Fibroblast of lung (primary cell): ENCODE measurements at regions not wholly inside any gene's neighbourhood (a gene's known extent, or its start where the extent isn't known, plus 50 kb on each side); places are given as distances from the start of the nearest gene placed in this dataset.

Experiments
- DNase-seq, 2 donors: peaks; one replicate each; pipeline versions ENCODE4 v3.0.0 to v3.0.0-alpha.2; 2010; ENCODE audit warnings: low read depth in 2 of 2
- H2AFZ ChIP-seq: 2 replicates; pipeline ENCODE4 v1.5.1; 2012; ENCODE audit warnings: low read length, control low read depth, inconsistent platforms
- H3K27ac ChIP-seq: 2 replicates; pipeline ENCODE4 v1.5.1; 2011; ENCODE audit warnings: low read length, control low read depth; ENCODE audit not compliant: insufficient read depth
- H3K27me3 ChIP-seq: 2 replicates; pipeline ENCODE4 v1.5.1; 2011; ENCODE audit warnings: mild to moderate bottlenecking, low read length; ENCODE audit not compliant: control insufficient read depth, insufficient read depth
- H3K36me3 ChIP-seq: 2 replicates; pipeline ENCODE4 v1.5.1; 2011; ENCODE audit warnings: low read length; ENCODE audit not compliant: control insufficient read depth, insufficient read depth
- H3K4me1 ChIP-seq: 2 replicates; pipeline ENCODE4 v1.5.1; 2011; ENCODE audit warnings: low read length; ENCODE audit not compliant: control insufficient read depth, insufficient read depth; ENCODE audit errors: extremely low read depth
- H3K4me2 ChIP-seq: 2 replicates; pipeline ENCODE4 v1.5.1; 2011; ENCODE audit warnings: low read length, control low read depth; ENCODE audit not compliant: insufficient read depth; ENCODE audit errors: extremely low read depth
- H3K4me3 ChIP-seq, 4 experiments: fragments of 200-600 bp in 1 of 4; sonication (generic) in 1 of 4; replicated peaks in 1 of 4; 2 replicates each; pipeline ENCODE4 v1.5.1; 2011 to 2016; ENCODE audit warnings: low read length in 4 of 4, low read depth in 3 of 4, mild to moderate bottlenecking in 3 of 4, control low read depth in 2 of 4, inconsistent platforms in 1 of 4, mixed read lengths in 1 of 4; ENCODE audit not compliant: insufficient read depth in 1 of 4; ENCODE audit errors: control extremely low read depth in 1 of 4
- H3K79me2 ChIP-seq: 2 replicates; pipeline ENCODE4 v1.5.1; 2012; ENCODE audit warnings: mild to moderate bottlenecking, low read length, inconsistent platforms; ENCODE audit not compliant: control insufficient read depth, insufficient read depth
- H3K9ac ChIP-seq: 2 replicates; pipeline ENCODE4 v1.5.1; 2011; ENCODE audit warnings: mild to moderate bottlenecking, low read length, control low read depth; ENCODE audit not compliant: insufficient read depth
- H3K9me3 ChIP-seq: 2 replicates; pipeline ENCODE4 v1.5.1; 2012; ENCODE audit warnings: low read depth, low read length; ENCODE audit not compliant: control insufficient read depth, insufficient read depth
- H4K20me1 ChIP-seq: 2 replicates; pipeline ENCODE4 v1.5.1; 2011; ENCODE audit warnings: low read length; ENCODE audit not compliant: control insufficient read depth, insufficient read depth; ENCODE audit errors: extremely low read depth
- EZH2 ChIP-seq: IDR thresholded peaks from 2 replicates; pipeline ENCODE4 v1.5.1; 2012; ENCODE audit warnings: low read length, control low read depth, mild to moderate bottlenecking; ENCODE audit errors: missing control alignments
- TF ChIP-seq, protein P1 (sequence below), 2 donors: IDR thresholded peaks in 1 of 2; conservative IDR thresholded peaks in 1 of 2; 1 replicate in 1 of 2; 2 replicates in 1 of 2; pipeline ENCODE4 v1.5.1; 2011 to 2012; ENCODE audit warnings: low read length in 2 of 2, control low read depth in 1 of 2, inconsistent platforms in 1 of 2, low read depth in 1 of 2, mild to moderate bottlenecking in 1 of 2

DNA sequence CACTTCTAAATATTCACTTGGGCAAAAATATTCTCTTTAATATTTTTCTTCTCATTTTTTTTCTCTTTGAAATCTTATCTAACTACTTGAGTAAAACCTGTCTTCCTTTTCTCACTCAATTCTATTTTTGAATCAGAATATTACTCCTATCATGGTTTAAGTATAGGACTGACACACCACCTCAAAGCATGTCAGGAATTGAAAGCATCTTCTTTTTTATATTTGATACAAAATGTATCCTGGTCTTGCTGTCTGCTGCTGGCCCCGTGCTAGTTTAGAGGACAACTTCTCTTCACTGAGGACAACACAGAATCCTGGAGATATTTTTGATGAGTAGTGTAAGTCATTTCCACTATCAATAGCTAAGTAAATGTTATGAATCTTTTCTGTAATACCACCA is 383.6 kb downstream of the GADD45G start:
- Histone ChIP-seq H3K27me3 (no peaks in the 10 kb centered on the region), H3K9me3 (no peaks in the 10 kb centered on the region), H3K4me1 (peaks cover 3% of the 10 kb centered on the region), H4K20me1 (no peaks in the 10 kb centered on the region), H3K36me3 (no peaks in the 10 kb centered on the region), H3K4me2 (no peak overlapping the region), H3K27ac (no peak overlapping the region), H2AFZ (no peak overlapping the region), H3K79me2 (no peaks in the 10 kb centered on the region), H3K4me3 (no peak overlapping the region), H3K9ac (no peak overlapping the region)
- DNase-seq, result no peak
- TF ChIP-seq, protein P1, sequence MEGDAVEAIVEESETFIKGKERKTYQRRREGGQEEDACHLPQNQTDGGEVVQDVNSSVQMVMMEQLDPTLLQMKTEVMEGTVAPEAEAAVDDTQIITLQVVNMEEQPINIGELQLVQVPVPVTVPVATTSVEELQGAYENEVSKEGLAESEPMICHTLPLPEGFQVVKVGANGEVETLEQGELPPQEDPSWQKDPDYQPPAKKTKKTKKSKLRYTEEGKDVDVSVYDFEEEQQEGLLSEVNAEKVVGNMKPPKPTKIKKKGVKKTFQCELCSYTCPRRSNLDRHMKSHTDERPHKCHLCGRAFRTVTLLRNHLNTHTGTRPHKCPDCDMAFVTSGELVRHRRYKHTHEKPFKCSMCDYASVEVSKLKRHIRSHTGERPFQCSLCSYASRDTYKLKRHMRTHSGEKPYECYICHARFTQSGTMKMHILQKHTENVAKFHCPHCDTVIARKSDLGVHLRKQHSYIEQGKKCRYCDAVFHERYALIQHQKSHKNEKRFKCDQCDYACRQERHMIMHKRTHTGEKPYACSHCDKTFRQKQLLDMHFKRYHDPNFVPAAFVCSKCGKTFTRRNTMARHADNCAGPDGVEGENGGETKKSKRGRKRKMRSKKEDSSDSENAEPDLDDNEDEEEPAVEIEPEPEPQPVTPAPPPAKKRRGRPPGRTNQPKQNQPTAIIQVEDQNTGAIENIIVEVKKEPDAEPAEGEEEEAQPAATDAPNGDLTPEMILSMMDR (conservative IDR thresholded peaks at IDR 0.05 in 1 of 2, IDR thresholded peaks at IDR 0.05 in 1 of 2; ENCODE audit: low read depth in 1 of 2, low read length in 2 of 2), result no peak
- TF ChIP-seq EZH2, result no peak

DNA sequence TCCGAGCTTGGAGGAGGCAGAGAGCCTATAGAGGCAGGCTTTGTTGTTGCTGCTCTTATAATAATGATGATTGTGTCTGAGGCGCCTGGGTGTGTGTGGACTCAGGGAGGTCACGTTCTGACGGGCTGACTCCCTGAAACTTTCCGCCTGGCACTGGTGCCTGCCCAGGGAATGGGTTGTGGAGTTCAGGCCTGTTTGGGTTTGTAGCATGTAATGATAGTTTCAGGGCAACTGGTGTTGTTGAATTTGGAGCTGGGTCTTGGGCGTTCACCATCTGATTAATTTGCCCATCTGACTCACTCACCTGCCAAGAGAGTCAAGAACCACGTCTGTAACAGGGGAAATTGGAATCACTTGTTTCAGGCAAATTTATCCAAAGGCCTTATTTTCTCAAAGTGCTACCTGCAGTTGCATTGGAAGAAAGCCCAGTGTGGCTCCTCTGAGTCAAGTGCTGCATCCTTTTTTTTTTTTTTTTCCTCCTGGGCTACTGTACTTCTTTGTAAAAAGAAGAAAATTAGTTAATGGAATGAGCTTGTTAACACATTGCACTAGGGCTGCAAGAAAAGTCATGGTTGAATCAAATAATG is 386.5 kb downstream of the GADD45G start:
- DNase-seq, result no peak
- Histone ChIP-seq H3K9me3 (no peaks in the 10 kb centered on the region), H3K36me3 (no peaks in the 10 kb centered on the region), H3K4me1 (no peaks in the 10 kb centered on the region), H3K4me2 (no peak overlapping the region), H2AFZ (no peak overlapping the region), H3K27ac (no peak overlapping the region), H3K9ac (no peak overlapping the region), H3K27me3 (no peaks in the 10 kb centered on the region), H3K4me3 (no peak overlapping the region), H4K20me1 (no peaks in the 10 kb centered on the region), H3K79me2 (no peaks in the 10 kb centered on the region)
- TF ChIP-seq EZH2, result no peak
- TF ChIP-seq, protein P1 (conservative IDR thresholded peaks at IDR 0.05 in 1 of 2, IDR thresholded peaks at IDR 0.05 in 1 of 2; ENCODE audit: low read depth in 1 of 2, low read length in 2 of 2), result no peak

DNA sequence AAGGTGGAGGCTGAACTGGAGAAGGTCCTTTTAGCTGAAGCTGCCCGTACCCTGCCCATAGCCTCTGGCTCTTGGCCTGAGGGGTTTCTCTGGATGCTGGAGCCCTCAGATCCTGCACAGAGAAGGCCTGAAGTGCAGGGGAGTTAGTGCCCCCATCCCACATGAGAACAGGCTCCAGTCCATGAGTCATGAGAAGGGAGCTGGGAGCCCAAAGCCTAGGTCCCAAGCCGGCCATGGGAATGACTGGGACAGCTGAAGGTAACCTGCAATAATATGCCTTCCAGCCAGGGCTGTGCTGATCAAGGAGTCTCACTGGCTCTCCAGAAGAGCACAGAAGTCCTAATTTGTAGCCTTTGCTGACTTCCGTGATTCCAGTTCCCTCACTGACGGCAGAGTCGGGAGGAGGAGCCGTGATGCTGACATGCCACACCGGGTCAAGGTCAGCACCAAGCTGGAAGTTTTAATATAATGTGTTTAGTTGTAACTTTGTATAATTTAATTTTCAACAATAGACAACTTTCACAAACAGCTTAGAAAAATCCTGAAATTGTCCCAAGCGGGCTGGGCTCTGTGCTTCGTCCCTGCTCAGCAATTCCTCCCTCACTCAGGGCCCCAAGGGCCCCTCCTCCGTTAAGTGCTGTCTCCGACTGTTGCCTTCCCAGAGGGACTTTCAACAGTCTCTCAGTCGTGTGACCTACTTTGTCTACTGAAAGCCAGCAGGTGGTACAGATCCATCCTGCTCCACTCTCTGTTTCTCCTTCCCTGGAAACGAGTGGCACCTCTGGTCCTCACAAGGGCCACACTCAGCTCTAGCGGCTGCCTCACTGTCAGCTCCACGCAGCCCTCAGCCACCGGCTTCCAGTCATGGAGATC is 387.8 kb downstream of the GADD45G start:
- Histone ChIP-seq H3K36me3 (no peaks in the 10 kb centered on the region), H3K4me2 (no peak overlapping the region), H4K20me1 (no peaks in the 10 kb centered on the region), H3K9ac (no peak overlapping the region), H3K27ac (no peak overlapping the region), H2AFZ (no peak overlapping the region), H3K79me2 (no peaks in the 10 kb centered on the region), H3K27me3 (no peaks in the 10 kb centered on the region), H3K4me3 (no peak overlapping the region), H3K4me1 (no peaks in the 10 kb centered on the region), H3K9me3 (no peaks in the 10 kb centered on the region)
- no peak for DNase-seq
- no peak for TF ChIP-seq EZH2
- TF ChIP-seq, protein P1 (conservative IDR thresholded peaks at IDR 0.05 in 1 of 2, IDR thresholded peaks at IDR 0.05 in 1 of 2; ENCODE audit: low read depth in 1 of 2, low read length in 2 of 2), result no peak
